ENCODE measurements at regions not wholly inside any gene's neighbourhood (a gene's known extent, or its start where the extent isn't known, plus 50 kb on each side); places are given as distances from the start of the nearest gene placed in this dataset.

DNA sequence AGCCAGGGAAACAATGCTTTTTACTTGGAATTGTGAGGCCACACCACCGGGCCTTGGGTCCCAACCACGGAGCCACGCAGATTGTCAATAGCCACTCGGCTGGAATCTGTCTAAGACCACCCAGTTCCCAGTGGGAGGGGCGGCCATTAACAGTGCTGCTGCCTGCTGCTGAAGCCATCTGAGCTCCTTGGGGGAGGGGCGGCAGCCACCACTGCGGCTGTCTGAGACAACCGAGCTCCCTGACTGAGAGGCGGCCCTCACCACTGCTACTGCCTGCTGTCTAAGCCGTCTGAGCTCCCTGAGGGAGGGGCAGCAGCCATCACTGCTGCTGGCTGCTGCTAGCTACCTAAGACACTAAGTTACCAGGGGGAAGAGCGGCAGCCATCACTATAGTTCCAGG is 64.3 kb downstream of the DMRTA2 start:
- TF ChIP-seq, protein P1, sequence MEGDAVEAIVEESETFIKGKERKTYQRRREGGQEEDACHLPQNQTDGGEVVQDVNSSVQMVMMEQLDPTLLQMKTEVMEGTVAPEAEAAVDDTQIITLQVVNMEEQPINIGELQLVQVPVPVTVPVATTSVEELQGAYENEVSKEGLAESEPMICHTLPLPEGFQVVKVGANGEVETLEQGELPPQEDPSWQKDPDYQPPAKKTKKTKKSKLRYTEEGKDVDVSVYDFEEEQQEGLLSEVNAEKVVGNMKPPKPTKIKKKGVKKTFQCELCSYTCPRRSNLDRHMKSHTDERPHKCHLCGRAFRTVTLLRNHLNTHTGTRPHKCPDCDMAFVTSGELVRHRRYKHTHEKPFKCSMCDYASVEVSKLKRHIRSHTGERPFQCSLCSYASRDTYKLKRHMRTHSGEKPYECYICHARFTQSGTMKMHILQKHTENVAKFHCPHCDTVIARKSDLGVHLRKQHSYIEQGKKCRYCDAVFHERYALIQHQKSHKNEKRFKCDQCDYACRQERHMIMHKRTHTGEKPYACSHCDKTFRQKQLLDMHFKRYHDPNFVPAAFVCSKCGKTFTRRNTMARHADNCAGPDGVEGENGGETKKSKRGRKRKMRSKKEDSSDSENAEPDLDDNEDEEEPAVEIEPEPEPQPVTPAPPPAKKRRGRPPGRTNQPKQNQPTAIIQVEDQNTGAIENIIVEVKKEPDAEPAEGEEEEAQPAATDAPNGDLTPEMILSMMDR (conservative IDR thresholded peaks at IDR 0.05; ENCODE audit: low read depth, low read length), result no peak
- DNase-seq (ENCODE audit: low read depth), result no peak
- H3K4me3 ChIP-seq (ENCODE audit: low read depth, low read length), result no peak overlapping the region

DNA sequence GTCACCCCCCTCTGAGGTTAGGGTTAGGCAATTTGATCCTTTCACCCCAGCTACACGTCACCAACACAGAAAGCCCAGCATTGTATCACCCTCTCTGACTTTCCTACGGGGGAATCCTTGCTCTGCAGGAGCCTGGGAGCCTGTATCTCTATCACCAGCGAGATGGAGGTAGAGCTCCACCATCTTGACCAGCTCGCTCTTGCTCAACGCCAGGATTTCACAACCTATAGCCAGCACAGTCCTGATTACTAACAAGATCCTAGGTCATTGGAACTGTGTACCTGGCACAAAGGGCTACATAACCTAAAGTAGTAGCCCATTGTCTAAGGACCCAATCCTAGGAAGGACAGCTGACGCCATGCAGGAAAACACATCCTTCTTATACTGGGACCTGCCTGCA is 66.1 kb downstream of the DMRTA2 start:
- H3K4me3 ChIP-seq (ENCODE audit: low read depth, low read length), result no peak overlapping the region
- TF ChIP-seq, protein P1 (conservative IDR thresholded peaks at IDR 0.05; ENCODE audit: low read depth, low read length), result no peak
- no peak for DNase-seq (ENCODE audit: low read depth)

DNA sequence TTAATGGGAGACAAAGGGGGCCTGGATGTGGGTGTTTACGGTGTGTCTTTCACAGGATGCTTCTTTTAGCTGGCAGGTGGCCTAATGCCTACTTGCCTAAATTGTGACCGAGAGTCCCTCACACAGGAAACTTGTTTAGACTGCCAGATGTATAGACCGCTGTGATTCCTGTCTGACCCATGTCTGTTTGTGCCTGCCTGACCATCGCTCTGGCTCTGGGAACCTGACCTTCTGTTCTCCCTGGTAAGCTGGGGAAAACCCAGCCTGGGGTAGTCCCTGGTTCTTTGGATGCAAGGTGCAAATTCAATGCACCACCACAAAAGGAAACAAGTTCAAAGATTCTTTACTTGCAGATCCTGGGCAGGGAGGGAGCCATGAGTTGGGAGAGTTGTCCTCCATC is 68.4 kb downstream of the DMRTA2 start:
- TF ChIP-seq, protein P1 (conservative IDR thresholded peaks at IDR 0.05; ENCODE audit: low read depth, low read length), result no peak
- no peak for DNase-seq (ENCODE audit: low read depth)
- no peak overlapping the region for H3K4me3 ChIP-seq (ENCODE audit: low read depth, low read length)

DNA sequence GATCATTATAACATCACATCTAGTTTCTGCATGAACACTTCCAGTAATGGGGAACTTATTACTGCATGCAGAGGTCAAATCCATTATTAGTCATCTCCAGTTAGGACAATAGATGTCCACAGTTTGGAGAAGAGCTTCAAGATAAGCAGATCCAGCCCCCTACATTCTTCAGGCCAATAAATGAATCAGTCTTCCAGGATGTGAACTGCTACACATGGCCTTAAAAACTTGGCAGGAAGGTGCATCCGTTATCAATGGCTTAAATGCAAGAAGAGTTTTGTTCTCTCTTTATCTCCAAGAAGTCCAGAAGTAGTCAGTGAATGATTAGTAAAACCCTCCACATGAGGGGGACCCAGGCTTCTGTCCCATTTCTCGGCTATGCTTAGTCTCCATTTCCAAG is 70.8 kb downstream of the DMRTA2 start:
- H3K4me3 ChIP-seq (ENCODE audit: low read depth, low read length), result no peak overlapping the region
- TF ChIP-seq, protein P1 (conservative IDR thresholded peaks at IDR 0.05; ENCODE audit: low read depth, low read length), result no peak
- DNase-seq (ENCODE audit: low read depth), result no peak

DNA sequence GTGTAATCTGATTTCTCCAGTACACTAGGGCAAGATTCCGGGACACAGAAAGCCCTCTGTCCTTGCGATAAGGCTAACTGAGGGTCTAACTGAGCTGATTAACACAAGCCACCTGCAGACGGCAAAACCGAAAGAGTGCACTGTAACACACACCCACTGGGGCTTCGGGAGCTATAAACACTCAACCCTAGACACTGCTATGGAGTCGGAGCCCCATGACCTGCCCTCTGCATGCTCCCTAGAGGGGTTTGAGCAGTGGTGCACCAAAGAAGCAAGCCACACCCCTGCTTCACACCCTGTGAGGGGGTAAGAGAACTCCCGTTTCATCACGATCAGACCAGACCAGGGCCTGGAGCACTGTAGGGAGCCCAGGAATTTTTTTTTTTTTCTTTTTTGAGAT is 72.4 kb downstream of the DMRTA2 start:
- TF ChIP-seq, protein P1 (conservative IDR thresholded peaks at IDR 0.05; ENCODE audit: low read depth, low read length), result no peak
- no peak overlapping the region for H3K4me3 ChIP-seq (ENCODE audit: low read depth, low read length)
- no peak for DNase-seq (ENCODE audit: low read depth)

DNA sequence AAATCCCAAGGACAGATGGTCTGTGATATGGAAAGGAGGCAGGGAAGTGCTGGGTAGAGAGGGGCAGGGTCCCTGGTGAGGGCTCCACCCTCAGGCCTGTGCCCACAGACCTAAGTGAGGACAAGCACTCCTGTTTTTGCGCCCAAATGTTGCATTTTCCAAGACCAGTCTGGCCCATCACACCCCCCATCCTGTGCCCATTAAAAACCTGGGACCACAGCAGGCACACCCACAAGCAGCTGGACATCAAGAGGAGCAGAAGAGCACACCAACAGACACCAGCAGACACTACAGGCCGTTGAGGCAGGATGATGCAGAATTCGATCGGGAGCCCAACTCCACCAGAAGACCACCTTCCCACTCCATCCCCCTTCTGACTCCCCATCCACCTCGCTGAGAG is 72.8 kb downstream of the DMRTA2 start:
- DNase-seq (ENCODE audit: low read depth), result no peak
- TF ChIP-seq, protein P1 (conservative IDR thresholded peaks at IDR 0.05; ENCODE audit: low read depth, low read length), result no peak
- no peak overlapping the region for H3K4me3 ChIP-seq (ENCODE audit: low read depth, low read length)

DNA sequence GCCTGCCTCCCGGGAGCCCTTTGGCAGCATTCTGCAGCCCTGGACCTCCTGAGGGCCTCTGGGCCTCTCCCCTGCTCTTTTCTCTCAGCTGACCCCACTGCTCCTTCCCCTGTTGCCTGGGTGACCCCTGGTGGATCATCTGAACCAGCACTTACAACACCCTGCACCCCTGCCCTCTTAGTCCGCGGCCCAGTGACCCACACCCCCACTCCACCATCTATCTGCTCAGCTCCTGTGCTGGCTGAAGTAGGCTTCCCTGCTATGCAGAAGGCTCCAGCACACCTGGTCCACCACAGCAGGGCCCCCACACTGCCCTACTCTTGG is 74.0 kb downstream of the DMRTA2 start:
- TF ChIP-seq, protein P1 (conservative IDR thresholded peaks at IDR 0.05; ENCODE audit: low read depth, low read length), result no peak
- no peak overlapping the region for H3K4me3 ChIP-seq (ENCODE audit: low read depth, low read length)
- no peak for DNase-seq (ENCODE audit: low read depth)
